ENCODE measurements at regions not wholly inside any gene's neighbourhood (a gene's known extent, or its start where the extent isn't known, plus 50 kb on each side); places are given as distances from the start of the nearest gene placed in this dataset.

DNA sequence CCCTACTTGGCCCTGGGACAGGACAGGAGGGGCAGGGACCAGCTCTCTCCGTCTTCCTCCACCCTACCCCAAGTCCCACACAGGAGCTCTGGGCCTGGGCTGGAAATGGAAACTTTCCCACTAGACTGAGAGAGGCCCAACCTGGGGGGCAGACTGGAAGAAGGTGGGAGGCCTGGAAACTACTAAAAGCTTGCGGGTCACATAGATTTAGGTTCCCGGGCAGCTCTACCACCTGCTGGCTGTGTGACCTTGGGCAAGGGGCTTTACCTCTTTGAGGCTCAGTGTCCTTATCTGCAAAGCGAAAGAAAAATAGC, 49.9 kb upstream of the CCDC174 start:
- TF ChIP-seq, protein P1, sequence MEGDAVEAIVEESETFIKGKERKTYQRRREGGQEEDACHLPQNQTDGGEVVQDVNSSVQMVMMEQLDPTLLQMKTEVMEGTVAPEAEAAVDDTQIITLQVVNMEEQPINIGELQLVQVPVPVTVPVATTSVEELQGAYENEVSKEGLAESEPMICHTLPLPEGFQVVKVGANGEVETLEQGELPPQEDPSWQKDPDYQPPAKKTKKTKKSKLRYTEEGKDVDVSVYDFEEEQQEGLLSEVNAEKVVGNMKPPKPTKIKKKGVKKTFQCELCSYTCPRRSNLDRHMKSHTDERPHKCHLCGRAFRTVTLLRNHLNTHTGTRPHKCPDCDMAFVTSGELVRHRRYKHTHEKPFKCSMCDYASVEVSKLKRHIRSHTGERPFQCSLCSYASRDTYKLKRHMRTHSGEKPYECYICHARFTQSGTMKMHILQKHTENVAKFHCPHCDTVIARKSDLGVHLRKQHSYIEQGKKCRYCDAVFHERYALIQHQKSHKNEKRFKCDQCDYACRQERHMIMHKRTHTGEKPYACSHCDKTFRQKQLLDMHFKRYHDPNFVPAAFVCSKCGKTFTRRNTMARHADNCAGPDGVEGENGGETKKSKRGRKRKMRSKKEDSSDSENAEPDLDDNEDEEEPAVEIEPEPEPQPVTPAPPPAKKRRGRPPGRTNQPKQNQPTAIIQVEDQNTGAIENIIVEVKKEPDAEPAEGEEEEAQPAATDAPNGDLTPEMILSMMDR (IDR thresholded peaks at IDR 0.05): no peak
- TF ChIP-seq EP300 (IDR thresholded peaks at IDR 0.05): no peak
- no peak for TF ChIP-seq POLR2AphosphoS5 (IDR thresholded peaks at IDR 0.05)
- TF ChIP-seq POLR2A (IDR thresholded peaks at IDR 0.05): no peak
